ENCODE measurements at regions not wholly inside any gene's neighbourhood (a gene's known extent, or its start where the extent isn't known, plus 50 kb on each side); places are given as distances from the start of the nearest gene placed in this dataset.

- no peak for DNase-seq (ENCODE audit: low read depth)
Measured at GRCh38 chr12:67151886-67152285, 117.3 kb upstream of the CAND1 start.

GRCh38 chr12:67152451-67152850 lies 116.7 kb upstream of the CAND1 start:
- no peak for DNase-seq (ENCODE audit: low read depth)

- no peak for DNase-seq (ENCODE audit: low read depth)
Measured at GRCh38 chr12:67154901-67155300, 114.3 kb upstream of the CAND1 start.

- DNase-seq (ENCODE audit: low read depth), result peak; percentile 27
Measured at GRCh38 chr12:67155863-67156262, 113.3 kb upstream of the CAND1 start.

GRCh38 chr12:67161322-67161918 lies 107.7 kb upstream of the CAND1 start:
- peak; percentile 8 for DNase-seq (ENCODE audit: low read depth)

GRCh38 chr12:67173258-67173657 lies 95.9 kb upstream of the CAND1 start:
- no peak for DNase-seq (ENCODE audit: low read depth)

- DNase-seq (ENCODE audit: low read depth), result no peak
Measured at GRCh38 chr12:67182551-67182950, 86.6 kb upstream of the CAND1 start.

- peak; percentile 5 for DNase-seq (ENCODE audit: low read depth)
Measured at GRCh38 chr12:67193704-67194103, 75.5 kb upstream of the CAND1 start.

GRCh38 chr12:67200386-67200785 lies 68.8 kb upstream of the CAND1 start:
- DNase-seq (ENCODE audit: low read depth), result no peak

- no peak for DNase-seq (ENCODE audit: low read depth)
Measured at GRCh38 chr12:67202011-67202677, 67.0 kb upstream of the CAND1 start.

GRCh38 chr12:67202678-67203012 lies 66.5 kb upstream of the CAND1 start:
- no peak for DNase-seq (ENCODE audit: low read depth)

GRCh38 chr12:67208281-67209067 lies 60.7 kb upstream of the CAND1 start:
- no peak for DNase-seq (ENCODE audit: low read depth)

GRCh38 chr12:67211029-67211428 lies 58.1 kb upstream of the CAND1 start:
- DNase-seq (ENCODE audit: low read depth), result no peak

GRCh38 chr12:67211494-67211893 lies 57.7 kb upstream of the CAND1 start:
- no peak for DNase-seq (ENCODE audit: low read depth)

GRCh38 chr12:67217647-67218046 lies 51.5 kb upstream of the CAND1 start:
- no peak for DNase-seq (ENCODE audit: low read depth)
